HepG2 (cell line): ENCODE measurements at regions not wholly inside any gene's neighbourhood (a gene's known extent, or its start where the extent isn't known, plus 50 kb on each side); places are given as distances from the start of the nearest gene placed in this dataset.

Experiments
- ATF5 ChIP-seq: sonication (generic); formaldehyde crosslinking; IDR thresholded peaks from 2 replicates; pipeline ENCODE4 v1.4.0; 2020; ENCODE audit warnings: mild to moderate bottlenecking, low read depth, missing genetic modification reagents
- BATF2 ChIP-seq: sonication (generic); formaldehyde crosslinking; IDR thresholded peaks from 2 replicates; pipeline ENCODE4 v1.8.0; 2022; ENCODE audit warnings: mild to moderate bottlenecking, missing genetic modification reagents, moderate library complexity
- CREBL2 ChIP-seq: sonication (generic); formaldehyde crosslinking; IDR thresholded peaks from 2 replicates; pipeline ENCODE4 v1.8.1; 2023; ENCODE audit warnings: missing genetic modification reagents, mild to moderate bottlenecking, borderline replicate concordance
- FOSL2 ChIP-seq: sonication (generic); formaldehyde crosslinking; IDR thresholded peaks from 2 replicates; pipeline ENCODE4 v1.4.0; 2020; ENCODE audit warnings: missing genetic modification reagents
- FOXK1 ChIP-seq: sonication (generic); formaldehyde crosslinking; IDR thresholded peaks from 2 replicates; pipeline ENCODE4 v1.4.0; 2020; ENCODE audit warnings: low read depth, missing genetic modification reagents, borderline replicate concordance
- GABPB1 ChIP-seq: IDR thresholded peaks from 2 replicates; pipeline ENCODE4 v1.6.1; 2016; ENCODE audit warnings: mild to moderate bottlenecking, missing genetic modification reagents, moderate library complexity, missing compliant biosample characterization
- HBP1 ChIP-seq: IDR thresholded peaks from 2 replicates; pipeline ENCODE4 v1.6.1; 2016; ENCODE audit warnings: low read depth, control low read depth
- HOXA5 ChIP-seq: sonication (generic); formaldehyde crosslinking; IDR thresholded peaks from 2 replicates; pipeline ENCODE4 v1.4.0; 2020; ENCODE audit warnings: missing genetic modification reagents
- KDM6A ChIP-seq: IDR thresholded peaks from 2 replicates; pipeline ENCODE4 v1.6.1; 2016; ENCODE audit warnings: low read depth
- PLRG1 ChIP-seq: fragments of 450-650 bp; conservative IDR thresholded peaks from 2 replicates; pipeline ENCODE4 v1.6.1; 2016
- POGK ChIP-seq: sonication (generic); formaldehyde crosslinking; conservative IDR thresholded peaks from 2 replicates; pipeline ENCODE4 v1.8.0; 2022; ENCODE audit warnings: mild to moderate bottlenecking, moderate library complexity, missing genetic modification reagents
- RFX5 ChIP-seq: IDR thresholded peaks from 2 replicates; pipeline ENCODE4 v1.6.1; 2011; ENCODE audit warnings: low read depth, low read length, improper control_type of control experiment
- SRF ChIP-seq: IDR thresholded peaks from 2 replicates; pipeline ENCODE4 v1.6.1; 2011; ENCODE audit warnings: mild to moderate bottlenecking, low read depth, low read length, moderate library complexity
- THAP7 ChIP-seq: sonication (generic); formaldehyde crosslinking; IDR thresholded peaks from 2 replicates; pipeline ENCODE4 v1.8.1; 2023; ENCODE audit warnings: mild to moderate bottlenecking, missing genetic modification reagents
- ZBTB7B ChIP-seq: sonication (generic); formaldehyde crosslinking; IDR thresholded peaks from 2 replicates; pipeline ENCODE4 v1.4.0; 2020; ENCODE audit warnings: missing genetic modification reagents
- ZMYM2 ChIP-seq: sonication (generic); formaldehyde crosslinking; IDR thresholded peaks from 2 replicates; pipeline ENCODE4 v1.8.0; 2022; ENCODE audit warnings: mild to moderate bottlenecking, missing genetic modification reagents
- ZNF224 ChIP-seq: sonication (generic); formaldehyde crosslinking; IDR thresholded peaks from 2 replicates; pipeline ENCODE4 v1.5.0; 2020; ENCODE audit warnings: mild to moderate bottlenecking, missing genetic modification reagents
- ZNF331 ChIP-seq: sonication (generic); formaldehyde crosslinking; IDR thresholded peaks from 2 replicates; pipeline ENCODE4 v1.4.0; 2020; ENCODE audit warnings: missing genetic modification reagents
- ZNF451 ChIP-seq: sonication (generic); formaldehyde crosslinking; IDR thresholded peaks from 2 replicates; pipeline ENCODE4 v1.5.0; 2020; ENCODE audit warnings: mild to moderate bottlenecking, missing genetic modification reagents
- ZNF460 ChIP-seq: sonication (generic); formaldehyde crosslinking; IDR thresholded peaks from 2 replicates; pipeline ENCODE4 v1.5.1; 2020; ENCODE audit warnings: missing genetic modification reagents, mild to moderate bottlenecking, borderline replicate concordance
- ZNF550 ChIP-seq: sonication (generic); formaldehyde crosslinking; IDR thresholded peaks from 2 replicates; pipeline ENCODE4 v1.4.0; 2020; ENCODE audit warnings: mild to moderate bottlenecking, missing genetic modification reagents, borderline replicate concordance
- ZNF780A ChIP-seq: sonication (generic); formaldehyde crosslinking; IDR thresholded peaks from 2 replicates; pipeline ENCODE4 v1.8.0; 2022; ENCODE audit warnings: mild to moderate bottlenecking, missing genetic modification reagents, moderate library complexity
- ZSCAN20 ChIP-seq: sonication (generic); formaldehyde crosslinking; IDR thresholded peaks from 2 replicates; pipeline ENCODE4 v1.4.0; 2020; ENCODE audit warnings: missing genetic modification reagents, mild to moderate bottlenecking, borderline replicate concordance
- ZUFSP ChIP-seq: sonication (generic); formaldehyde crosslinking; IDR thresholded peaks from 2 replicates; pipeline ENCODE4 v1.9.0; 2021; ENCODE audit warnings: missing genetic modification reagents, mild to moderate bottlenecking, borderline replicate concordance

- no peak; the same call in 1 of the 2 replicates for TF ChIP-seq ZNF451
- no peak for TF ChIP-seq ZUFSP (CRISPR knock-in tag)
- TF ChIP-seq THAP7 (CRISPR knock-in tag), result no peak
- TF ChIP-seq ZNF224 (CRISPR knock-in tag), result no peak
- TF ChIP-seq ZNF460 (CRISPR knock-in tag), result no peak
- peak; percentile 90 for TF ChIP-seq KDM6A (CRISPR knock-in tag)
- peak; percentile 100 for TF ChIP-seq FOXK1 (CRISPR knock-in tag)
- peak; percentile 88 for TF ChIP-seq POGK (CRISPR knock-in tag)
- TF ChIP-seq FOSL2 (CRISPR knock-in tag), result peak; percentile 89
- TF ChIP-seq GABPB1, result peak; percentile 44
- TF ChIP-seq ZNF780A (CRISPR knock-in tag), result 0 out of 2 replicates have a peak, but pooled peaks have one; percentile 36
- TF ChIP-seq PLRG1, result no peak
- TF ChIP-seq CREBL2, result no peak
- TF ChIP-seq ZNF331 (CRISPR knock-in tag), result peak; percentile 97
- no peak for TF ChIP-seq ZMYM2 (CRISPR knock-in tag)
- TF ChIP-seq ZBTB7B, result peak; percentile 70; the same call in 1 of the 2 replicates
- no peak for TF ChIP-seq ZNF550
- no peak for TF ChIP-seq BATF2 (CRISPR knock-in tag)
- no peak for TF ChIP-seq ZSCAN20 (CRISPR knock-in tag)
- peak; percentile 86 for TF ChIP-seq SRF
- TF ChIP-seq HBP1 (CRISPR knock-in tag), result 0 out of 2 replicates have a peak, but pooled peaks have one; percentile 77
- TF ChIP-seq HOXA5 (CRISPR knock-in tag), result peak; percentile 92
- no peak for TF ChIP-seq RFX5
- no peak for TF ChIP-seq ATF5 (CRISPR knock-in tag)
These were observed 199.9 kb upstream of the PKDCC start (continued) for GRCh38 chr2:41847744-41848441.
